Activated B cell treated with CpG ODN at 0.5 μM for 24 hours (primary cell): ENCODE measurements at regions not wholly inside any gene's neighbourhood (a gene's known extent, or its start where the extent isn't known, plus 50 kb on each side); places are given as distances from the start of the nearest gene placed in this dataset.

Source experiments
- ATAC-seq: fragments of 200-7000 bp; cut with Tn5 transposase; one replicate; pipeline ENCODE4 v1.10.0; 2021; ENCODE audit warnings: low read depth, mild to moderate bottlenecking, moderate library complexity
- CTCF ChIA-PET: fragments of 350-600 bp; sonication (Branson Sonifier 250); formaldehyde crosslinking; loops from one replicate; lab custom pipeline; 2021; ENCODE audit warnings: antibody characterized with exemption; lab: Charles Lee
- POLR2A ChIA-PET: fragments of 350-600 bp; sonication (Branson Sonifier 250); formaldehyde crosslinking; loops from one replicate; lab custom pipeline; 2021; ENCODE audit warnings: antibody characterized with exemption; lab: Charles Lee
- DNase-seq: peaks from one replicate; pipeline ENCODE4 v3.0.0; 2022
- H3K27ac Mint-ChIP-seq: one replicate; pipeline ENCODE4 v1.8.0; 2020; ENCODE audit warnings: mixed read lengths
- H3K27me3 Mint-ChIP-seq: one replicate; pipeline ENCODE4 v1.8.0; 2021; ENCODE audit warnings: mixed read lengths
- H3K36me3 Mint-ChIP-seq: one replicate; pipeline ENCODE4 v1.8.0; 2021; ENCODE audit warnings: low read depth, mixed read lengths
- H3K4me1 Mint-ChIP-seq: one replicate; pipeline ENCODE4 v1.8.0; 2021; ENCODE audit warnings: mixed read lengths
- H3K4me3 Mint-ChIP-seq: one replicate; pipeline ENCODE4 v1.8.0; 2020; ENCODE audit warnings: mild to moderate bottlenecking, mixed read lengths
- H3K9me3 Mint-ChIP-seq: one replicate; pipeline ENCODE4 v1.8.0; 2020; ENCODE audit warnings: mixed read lengths
- intact Hi-C: fragments of 100-400 bp; cut with micrococcal nuclease; formaldehyde crosslinking; loops from one replicate; pipeline ENCODE4 v1.15.1; 2024
- TF ChIP-seq, protein P1 (sequence below): fragments of 200-600 bp; IDR thresholded peaks from one replicate; pipeline ENCODE4 v1.8.0; 2022; ENCODE audit warnings: antibody characterized with exemption, mild to moderate bottlenecking

DNA sequence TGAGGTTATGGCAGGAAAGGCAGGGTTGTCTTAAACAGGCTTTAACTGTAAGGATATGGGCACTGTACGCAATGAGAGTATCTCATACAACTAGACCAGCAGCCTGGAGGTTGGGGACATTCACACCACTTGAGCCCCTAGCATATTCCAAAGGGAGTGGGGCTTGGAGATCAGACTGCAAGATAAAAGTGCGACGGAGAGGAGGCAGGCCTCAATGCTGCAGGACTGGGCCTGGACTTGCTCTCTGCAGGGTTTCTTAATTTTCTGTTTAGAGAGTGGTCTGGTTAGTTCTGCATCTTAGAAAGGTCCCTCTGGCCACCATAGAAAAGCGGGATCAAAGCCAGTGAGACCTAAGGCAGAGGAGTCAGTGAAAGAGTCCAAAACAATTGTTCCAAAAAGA lies 357.7 kb upstream of the NR2F2 start:
- Mint-ChIP-seq H3K9me3 (no peaks in the 10 kb centered on the region), H3K4me3 (no peak overlapping the region), H3K27ac (no peak overlapping the region), H3K27me3 (no peaks in the 10 kb centered on the region), H3K36me3 (no peaks in the 10 kb centered on the region), H3K4me1 (no peaks in the 10 kb centered on the region)
- ChIA-PET CTCF (no interaction called here), POLR2A (no interaction called here)
- no peak for DNase-seq
- ATAC-seq, result no peak
- TF ChIP-seq, protein P1, sequence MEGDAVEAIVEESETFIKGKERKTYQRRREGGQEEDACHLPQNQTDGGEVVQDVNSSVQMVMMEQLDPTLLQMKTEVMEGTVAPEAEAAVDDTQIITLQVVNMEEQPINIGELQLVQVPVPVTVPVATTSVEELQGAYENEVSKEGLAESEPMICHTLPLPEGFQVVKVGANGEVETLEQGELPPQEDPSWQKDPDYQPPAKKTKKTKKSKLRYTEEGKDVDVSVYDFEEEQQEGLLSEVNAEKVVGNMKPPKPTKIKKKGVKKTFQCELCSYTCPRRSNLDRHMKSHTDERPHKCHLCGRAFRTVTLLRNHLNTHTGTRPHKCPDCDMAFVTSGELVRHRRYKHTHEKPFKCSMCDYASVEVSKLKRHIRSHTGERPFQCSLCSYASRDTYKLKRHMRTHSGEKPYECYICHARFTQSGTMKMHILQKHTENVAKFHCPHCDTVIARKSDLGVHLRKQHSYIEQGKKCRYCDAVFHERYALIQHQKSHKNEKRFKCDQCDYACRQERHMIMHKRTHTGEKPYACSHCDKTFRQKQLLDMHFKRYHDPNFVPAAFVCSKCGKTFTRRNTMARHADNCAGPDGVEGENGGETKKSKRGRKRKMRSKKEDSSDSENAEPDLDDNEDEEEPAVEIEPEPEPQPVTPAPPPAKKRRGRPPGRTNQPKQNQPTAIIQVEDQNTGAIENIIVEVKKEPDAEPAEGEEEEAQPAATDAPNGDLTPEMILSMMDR, result no peak
- intact Hi-C loops, result no loop called here

DNA sequence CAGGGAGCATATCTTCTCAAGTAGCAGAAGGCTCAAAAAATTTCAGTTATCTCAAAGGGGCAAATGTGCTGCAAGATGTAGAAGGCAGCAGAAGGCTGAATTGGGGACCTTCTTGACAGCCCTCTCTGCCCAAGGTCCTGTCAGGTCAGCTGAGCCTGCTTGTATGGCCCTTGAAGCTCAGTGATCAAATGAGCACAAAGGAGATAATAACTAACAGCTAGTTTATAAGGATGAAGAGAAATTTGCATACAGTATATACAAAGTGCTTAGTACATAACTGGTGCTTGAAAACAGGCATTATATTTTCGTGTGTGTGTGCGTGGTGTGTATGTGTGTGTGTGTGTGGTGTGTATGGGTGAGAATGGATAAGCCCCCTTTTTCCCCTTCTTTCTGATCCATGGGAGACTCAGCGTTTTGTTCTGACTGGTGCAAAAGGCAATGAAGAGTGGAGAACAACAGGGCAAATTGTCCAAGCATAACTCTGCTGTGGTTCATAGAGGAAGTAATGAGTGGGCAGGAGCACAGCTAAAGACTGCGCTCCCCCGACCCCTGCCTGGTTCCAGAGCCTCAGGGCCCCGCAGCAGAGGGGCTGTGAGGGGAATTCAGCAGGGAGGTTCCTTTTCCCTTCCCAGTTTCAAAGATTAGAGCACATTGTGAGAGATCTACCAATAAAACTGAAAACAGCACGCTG lies 356.8 kb upstream of the NR2F2 start:
- no peaks in the 10 kb centered on the region for H3K27me3 Mint-ChIP-seq
- H3K36me3 Mint-ChIP-seq, result no peaks in the 10 kb centered on the region
- ChIA-PET CTCF (no interaction called here), POLR2A (no interaction called here)
- H3K4me1 Mint-ChIP-seq, result no peaks in the 10 kb centered on the region
- H3K4me3 Mint-ChIP-seq, result no peak overlapping the region
- TF ChIP-seq, protein P1, result no peak
- DNase-seq (no peak), ATAC-seq (no peak)
- intact Hi-C loops, result no loop called here
- H3K27ac Mint-ChIP-seq, result no peak overlapping the region
- no peaks in the 10 kb centered on the region for H3K9me3 Mint-ChIP-seq

DNA sequence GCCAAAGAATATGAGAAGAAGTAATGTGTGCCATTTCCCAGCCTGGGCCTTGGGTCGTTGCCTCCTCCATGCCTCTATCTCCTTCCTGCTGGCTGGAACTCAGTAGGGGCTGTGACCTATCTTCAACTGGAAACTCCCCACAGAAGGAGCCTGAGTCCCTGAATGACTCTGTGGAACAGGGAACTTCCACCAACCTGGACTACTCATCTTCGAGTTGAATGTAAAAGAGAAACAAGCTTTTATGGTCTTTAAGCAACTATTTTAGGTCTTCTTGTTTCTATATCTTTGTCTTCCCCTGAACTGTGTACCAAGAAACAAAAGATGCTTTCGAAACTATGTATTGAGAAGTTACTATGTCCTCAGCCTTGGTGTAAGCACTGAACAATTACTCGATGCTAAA lies 355.3 kb upstream of the NR2F2 start:
- H3K27me3 Mint-ChIP-seq, result no peaks in the 10 kb centered on the region
- H3K4me1 Mint-ChIP-seq, result no peaks in the 10 kb centered on the region
- ATAC-seq (no peak), DNase-seq (no peak)
- H3K36me3 Mint-ChIP-seq, result no peaks in the 10 kb centered on the region
- intact Hi-C loops, result no loop called here
- ChIA-PET CTCF (no interaction called here), POLR2A (no interaction called here)
- H3K9me3 Mint-ChIP-seq, result no peaks in the 10 kb centered on the region
- no peak overlapping the region for H3K27ac Mint-ChIP-seq
- no peak overlapping the region for H3K4me3 Mint-ChIP-seq
- TF ChIP-seq, protein P1, result no peak

DNA sequence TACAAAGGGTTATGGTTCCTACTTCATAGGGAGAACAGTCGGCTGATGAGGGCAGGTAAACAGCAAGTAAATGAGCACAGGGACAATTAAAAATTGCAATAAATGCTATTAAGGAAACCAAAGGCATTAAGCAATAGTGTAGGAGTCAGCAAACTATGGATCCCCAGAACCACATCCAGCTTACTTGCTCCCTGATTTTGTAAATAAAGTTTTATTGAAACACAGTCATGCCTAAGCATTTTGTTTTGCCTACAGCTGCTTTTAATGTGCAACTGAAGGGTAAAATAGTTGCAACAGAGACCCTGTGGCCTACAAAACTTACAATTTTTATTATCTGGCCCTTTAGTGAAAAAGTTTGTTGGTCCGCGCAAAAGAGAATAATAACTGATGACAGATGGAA lies 351.2 kb upstream of the NR2F2 start:
- DNase-seq (no peak), ATAC-seq (no peak)
- Mint-ChIP-seq H3K9me3 (peaks cover 3% of the 10 kb centered on the region), H3K4me1 (no peaks in the 10 kb centered on the region), H3K36me3 (no peaks in the 10 kb centered on the region), H3K27ac (no peak overlapping the region), H3K4me3 (no peak overlapping the region), H3K27me3 (no peaks in the 10 kb centered on the region)
- intact Hi-C loops, result no loop called here
- CTCF ChIA-PET, result no interaction called here
- POLR2A ChIA-PET, result no interaction called here
- TF ChIP-seq, protein P1, result no peak

DNA sequence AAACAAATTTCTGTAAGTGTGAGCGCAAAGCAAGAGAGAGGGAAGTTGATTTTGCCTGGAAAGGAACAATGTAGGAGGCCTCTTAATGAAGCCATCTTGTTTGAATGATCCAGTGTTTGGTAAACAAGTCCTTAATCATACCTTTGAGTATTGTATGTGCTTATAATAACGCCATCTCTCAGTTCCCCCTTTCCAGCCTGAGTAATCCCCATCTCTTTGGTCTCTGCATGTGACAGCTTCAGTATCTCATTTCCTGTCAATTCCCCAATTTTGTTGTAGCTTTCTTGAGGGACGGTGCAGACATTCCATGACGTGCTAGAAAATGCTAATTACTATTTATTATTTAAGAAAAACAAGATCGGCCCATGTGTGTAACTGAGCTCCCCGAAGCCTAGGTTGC lies 349.3 kb upstream of the NR2F2 start:
- CTCF ChIA-PET, result no interaction called here
- H3K27ac Mint-ChIP-seq, result no peak overlapping the region
- peaks cover 5% of the 10 kb centered on the region for H3K9me3 Mint-ChIP-seq
- intact Hi-C loops, result no loop called here
- ATAC-seq (no peak), DNase-seq (no peak)
- TF ChIP-seq, protein P1, result no peak
- H3K27me3 Mint-ChIP-seq, result no peaks in the 10 kb centered on the region
- POLR2A ChIA-PET, result no interaction called here
- no peaks in the 10 kb centered on the region for H3K36me3 Mint-ChIP-seq
- H3K4me3 Mint-ChIP-seq, result no peak overlapping the region
- H3K4me1 Mint-ChIP-seq, result no peaks in the 10 kb centered on the region
